LNCaP clone FGC (cell line): ENCODE measurements at regions not wholly inside any gene's neighbourhood (a gene's known extent, or its start where the extent isn't known, plus 50 kb on each side); places are given as distances from the start of the nearest gene placed in this dataset.

Source experiments
- DNase-seq: peaks from one replicate; pipeline ENCODE4 v3.0.0-alpha.2; 2011; ENCODE audit warnings: low read depth
- H3K4me3 ChIP-seq: 2 replicates; pipeline ENCODE4 v1.5.1; 2011; ENCODE audit warnings: mild to moderate bottlenecking, low read depth, low read length, control low read depth
- TF ChIP-seq, protein P1 (sequence below): IDR thresholded peaks from 2 replicates; pipeline ENCODE4 v1.5.1; 2012; ENCODE audit warnings: mild to moderate bottlenecking; ENCODE audit not compliant: control insufficient read depth, insufficient read depth; ENCODE audit errors: extremely low read depth

DNA sequence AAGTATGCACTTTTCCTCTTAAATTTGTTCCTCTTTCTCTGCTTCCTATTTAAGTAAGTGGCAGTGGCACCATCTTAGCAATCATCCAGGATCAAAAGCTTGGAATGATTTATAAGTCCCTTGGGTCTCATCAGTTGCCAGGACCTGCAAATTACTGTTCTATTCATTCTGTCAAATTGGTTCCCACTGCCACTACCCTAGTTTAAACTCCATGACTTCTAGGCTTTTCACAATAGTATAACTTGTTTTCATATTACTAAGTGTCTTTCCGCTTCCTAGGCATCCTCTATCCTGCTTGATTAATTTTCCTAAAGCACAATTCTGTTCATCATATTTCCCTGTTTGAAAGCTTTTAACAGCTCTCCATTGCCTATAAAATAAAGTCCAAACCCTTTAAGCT, 363.9 kb upstream of the MEF2C start:
- TF ChIP-seq, protein P1, sequence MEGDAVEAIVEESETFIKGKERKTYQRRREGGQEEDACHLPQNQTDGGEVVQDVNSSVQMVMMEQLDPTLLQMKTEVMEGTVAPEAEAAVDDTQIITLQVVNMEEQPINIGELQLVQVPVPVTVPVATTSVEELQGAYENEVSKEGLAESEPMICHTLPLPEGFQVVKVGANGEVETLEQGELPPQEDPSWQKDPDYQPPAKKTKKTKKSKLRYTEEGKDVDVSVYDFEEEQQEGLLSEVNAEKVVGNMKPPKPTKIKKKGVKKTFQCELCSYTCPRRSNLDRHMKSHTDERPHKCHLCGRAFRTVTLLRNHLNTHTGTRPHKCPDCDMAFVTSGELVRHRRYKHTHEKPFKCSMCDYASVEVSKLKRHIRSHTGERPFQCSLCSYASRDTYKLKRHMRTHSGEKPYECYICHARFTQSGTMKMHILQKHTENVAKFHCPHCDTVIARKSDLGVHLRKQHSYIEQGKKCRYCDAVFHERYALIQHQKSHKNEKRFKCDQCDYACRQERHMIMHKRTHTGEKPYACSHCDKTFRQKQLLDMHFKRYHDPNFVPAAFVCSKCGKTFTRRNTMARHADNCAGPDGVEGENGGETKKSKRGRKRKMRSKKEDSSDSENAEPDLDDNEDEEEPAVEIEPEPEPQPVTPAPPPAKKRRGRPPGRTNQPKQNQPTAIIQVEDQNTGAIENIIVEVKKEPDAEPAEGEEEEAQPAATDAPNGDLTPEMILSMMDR: no peak
- H3K4me3 ChIP-seq: no peak overlapping the region
- DNase-seq: no peak

DNA sequence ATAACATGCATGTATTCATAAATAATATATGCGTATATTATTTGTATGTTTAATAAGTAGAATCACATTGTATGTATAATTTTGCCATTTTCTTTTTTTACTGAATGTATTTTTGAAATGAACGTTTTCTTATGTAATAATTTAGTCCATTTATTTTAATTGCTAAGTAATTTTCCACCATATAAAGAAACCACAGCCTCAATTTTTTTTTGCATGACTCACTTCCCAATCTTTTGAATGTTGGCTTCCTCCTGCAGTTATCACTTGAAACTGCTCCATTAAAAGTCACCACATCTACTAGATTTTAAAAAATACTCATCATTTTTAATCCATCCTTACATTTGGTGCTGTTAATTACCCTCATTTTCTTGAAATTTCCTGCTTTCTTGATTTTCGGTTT, 363.3 kb upstream of the MEF2C start:
- no peak for DNase-seq
- no peak overlapping the region for H3K4me3 ChIP-seq
- TF ChIP-seq, protein P1: no peak

DNA sequence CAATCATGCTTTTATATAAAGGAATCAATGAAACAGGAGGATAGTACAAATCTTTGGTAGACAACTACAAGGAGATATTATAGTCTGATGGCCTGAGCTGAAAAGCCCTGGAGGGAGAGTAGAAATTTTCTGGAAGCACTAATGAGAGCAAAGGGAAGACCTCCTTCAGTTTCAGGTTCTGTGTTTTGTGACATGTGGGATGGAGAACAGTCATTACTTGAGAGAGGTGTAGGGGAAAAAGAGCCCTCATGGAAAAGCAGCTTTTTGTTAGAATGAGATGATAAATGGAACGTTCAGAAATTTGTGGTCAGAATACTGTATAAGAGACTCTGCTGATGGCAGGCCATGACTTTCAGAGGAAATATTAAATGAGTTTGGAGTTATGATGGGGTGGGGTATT, 360.6 kb upstream of the MEF2C start:
- TF ChIP-seq, protein P1: no peak
- no peak for DNase-seq
- no peak overlapping the region for H3K4me3 ChIP-seq

DNA sequence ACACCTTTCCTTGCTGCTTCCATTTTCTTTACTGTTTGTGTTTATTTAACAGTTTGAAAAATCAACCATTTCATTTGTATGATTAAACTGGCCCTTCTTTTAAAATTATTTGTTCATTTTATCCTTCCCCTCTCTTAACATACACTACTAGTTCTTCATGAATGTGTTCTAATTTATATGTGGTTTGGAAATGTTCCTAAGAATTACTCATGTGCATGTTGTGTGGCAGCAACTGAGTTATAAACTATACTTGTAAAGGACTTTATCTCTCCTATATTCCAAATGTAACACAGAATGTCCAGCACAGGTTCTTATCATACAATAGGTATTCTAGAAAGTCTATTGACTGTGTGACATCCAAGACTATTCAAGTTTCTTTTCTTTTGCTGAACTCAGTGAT, 358.2 kb upstream of the MEF2C start:
- DNase-seq: no peak

DNA sequence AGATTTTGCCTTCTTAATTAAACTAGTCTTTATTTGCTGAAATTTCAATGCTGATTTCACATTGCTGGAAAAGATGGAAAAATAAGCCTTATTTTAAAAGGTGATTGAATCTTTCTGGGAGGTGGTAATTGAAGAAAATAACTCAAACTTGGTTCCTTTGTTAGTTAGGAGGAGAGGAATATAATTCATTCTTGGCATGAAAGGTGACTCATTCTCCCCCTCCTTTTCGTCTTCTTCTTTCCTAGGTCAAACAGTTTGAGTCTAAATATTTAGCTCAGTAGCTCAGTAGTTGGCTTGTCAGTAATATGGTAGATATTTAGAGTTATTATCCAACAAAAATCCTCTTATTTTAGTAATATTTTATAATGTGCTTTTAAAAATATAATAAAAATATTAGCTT, 353.9 kb upstream of the MEF2C start:
- H3K4me3 ChIP-seq: no peak overlapping the region
- TF ChIP-seq, protein P1: no peak
- DNase-seq: no peak

More for the DNA sequence above, 358.2 kb upstream of the MEF2C start:
- no peak overlapping the region for H3K4me3 ChIP-seq
- TF ChIP-seq, protein P1: no peak

DNA sequence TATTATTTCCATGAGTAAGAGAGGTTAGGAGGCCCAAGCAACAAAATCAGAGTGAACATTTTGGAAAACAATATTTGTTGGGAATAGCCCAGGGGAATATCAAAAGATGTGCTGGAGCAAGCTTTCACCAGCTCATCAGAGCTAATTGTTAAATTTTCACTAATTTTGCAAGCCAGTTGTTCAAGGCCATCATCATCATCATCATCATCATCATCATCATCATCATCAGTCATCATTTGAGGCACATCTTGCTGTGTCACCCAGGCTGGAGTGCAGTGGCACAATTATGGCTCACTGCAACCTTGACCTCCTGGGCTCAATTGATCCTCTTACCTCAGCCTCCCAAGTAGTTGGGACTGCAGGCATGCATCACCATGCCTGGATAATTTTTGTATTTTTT, 350.5 kb upstream of the MEF2C start:
- TF ChIP-seq, protein P1: no peak
- DNase-seq: no peak
- no peak overlapping the region for H3K4me3 ChIP-seq

DNA sequence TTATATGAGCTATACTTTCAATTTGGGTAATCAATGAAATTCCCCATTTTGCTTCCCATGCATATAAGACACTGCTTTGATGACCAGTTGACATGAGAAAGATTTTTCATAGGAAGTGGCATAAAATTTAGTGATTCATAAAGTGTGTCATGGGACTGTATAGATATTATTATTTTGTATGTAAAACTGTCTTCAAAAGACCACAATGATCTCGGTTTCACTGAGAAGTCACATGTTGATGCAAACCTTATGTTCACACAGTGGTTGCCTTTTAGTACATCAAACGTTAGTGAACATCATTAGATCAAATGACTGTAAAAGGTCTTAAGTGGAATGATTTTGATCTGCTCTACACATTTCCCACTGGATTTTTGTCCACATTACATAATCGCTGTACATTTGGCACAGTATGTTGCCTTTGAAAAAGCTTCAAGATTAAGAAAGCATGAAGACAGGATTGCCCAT, 349.2 kb upstream of the MEF2C start:
- H3K4me3 ChIP-seq: no peak overlapping the region
- TF ChIP-seq, protein P1: no peak
- no peak for DNase-seq
